HepG2 (cell line): ENCODE measurements at regions not wholly inside any gene's neighbourhood (a gene's known extent, or its start where the extent isn't known, plus 50 kb on each side); places are given as distances from the start of the nearest gene placed in this dataset.

Experiments
- ATAD3A ChIP-seq: sonication (generic); formaldehyde crosslinking; IDR thresholded peaks from 2 replicates; pipeline ENCODE4 v1.4.0; 2020; ENCODE audit warnings: missing genetic modification reagents
- BCL6 ChIP-seq: IDR thresholded peaks from 2 replicates; pipeline ENCODE4 v1.6.1; 2016; ENCODE audit warnings: missing genetic modification reagents, missing compliant biosample characterization
- CEBPZ ChIP-seq: IDR thresholded peaks from 2 replicates; pipeline ENCODE4 v1.6.1; 2012; ENCODE audit warnings: low read length, improper control_type of control experiment
- CHD4 ChIP-seq: fragments of 200-600 bp; sonication (generic); IDR thresholded peaks from 2 replicates; pipeline ENCODE4 v1.7.0; 2017; ENCODE audit warnings: mild to moderate bottlenecking, low read length, borderline replicate concordance
- FOXJ3 ChIP-seq: sonication (generic); formaldehyde crosslinking; IDR thresholded peaks from 2 replicates; pipeline ENCODE4 v1.4.0; 2020; ENCODE audit warnings: missing genetic modification reagents, mild to moderate bottlenecking, borderline replicate concordance
- GATA4 ChIP-seq: sonication (generic); IDR thresholded peaks from 2 replicates; pipeline ENCODE4 v1.6.1; 2016; ENCODE audit warnings: antibody characterized with exemption, low read depth, borderline replicate concordance
- HDAC1 ChIP-seq: sonication (generic); formaldehyde crosslinking; IDR thresholded peaks from 2 replicates; pipeline ENCODE4 v1.5.1; 2020; ENCODE audit warnings: mild to moderate bottlenecking, missing genetic modification reagents
- HMGA1 ChIP-seq: sonication (generic); formaldehyde crosslinking; conservative IDR thresholded peaks from 2 replicates; pipeline ENCODE4 v1.4.0; 2020; ENCODE audit warnings: missing genetic modification reagents
- KDM4B ChIP-seq: sonication (generic); formaldehyde crosslinking; IDR thresholded peaks from 2 replicates; pipeline ENCODE4 v1.4.0; 2020; ENCODE audit warnings: missing genetic modification reagents
- PATZ1 ChIP-seq: sonication (generic); formaldehyde crosslinking; IDR thresholded peaks from 2 replicates; pipeline ENCODE4 v1.4.0; 2020; ENCODE audit warnings: missing genetic modification reagents
- PCBP2 ChIP-seq: fragments of 200-400 bp; formaldehyde crosslinking; optimal IDR thresholded peaks from 2 replicates; pipeline ENCODE3; 2018; ENCODE audit warnings: low read length, low read depth; ENCODE audit not compliant: poor library complexity, severe bottlenecking
- POLR2AphosphoS5 ChIP-seq: IDR thresholded peaks from 2 replicates; pipeline ENCODE4 v1.6.1; 2012; ENCODE audit warnings: low read depth, low read length
- RFX5 ChIP-seq: IDR thresholded peaks from 2 replicates; pipeline ENCODE4 v1.6.1; 2011; ENCODE audit warnings: low read depth, low read length, improper control_type of control experiment
- RFXAP ChIP-seq: sonication (generic); formaldehyde crosslinking; IDR thresholded peaks from 2 replicates; pipeline ENCODE4 v1.4.0; 2020; ENCODE audit warnings: missing genetic modification reagents, borderline replicate concordance
- STAG1 ChIP-seq: sonication (generic); formaldehyde crosslinking; IDR thresholded peaks from 2 replicates; pipeline ENCODE4 v1.4.0; 2020; ENCODE audit warnings: missing genetic modification reagents
- TAF1 ChIP-seq: sonication (generic); formaldehyde crosslinking; IDR thresholded peaks from 2 replicates; pipeline ENCODE4 v1.4.0; 2020; ENCODE audit warnings: missing genetic modification reagents
- ZNF510 ChIP-seq: sonication (generic); formaldehyde crosslinking; IDR thresholded peaks from 2 replicates; pipeline ENCODE4 v1.4.0; 2020; ENCODE audit warnings: low read depth, mild to moderate bottlenecking, missing genetic modification reagents
- ZNF562 ChIP-seq: sonication (generic); formaldehyde crosslinking; IDR thresholded peaks from 2 replicates; pipeline ENCODE4 v1.8.0; 2022; ENCODE audit warnings: missing genetic modification reagents, borderline replicate concordance
- ZNF563 ChIP-seq: sonication (generic); formaldehyde crosslinking; IDR thresholded peaks from 2 replicates; pipeline ENCODE4 v1.8.0; 2022; ENCODE audit warnings: mild to moderate bottlenecking, moderate library complexity, missing genetic modification reagents
- ZNF709 ChIP-seq: sonication (generic); formaldehyde crosslinking; IDR thresholded peaks from 2 replicates; pipeline ENCODE4 v1.5.0; 2020; ENCODE audit warnings: mild to moderate bottlenecking, missing genetic modification reagents
- ZNF747 ChIP-seq: sonication (generic); formaldehyde crosslinking; IDR thresholded peaks from 2 replicates; pipeline ENCODE4 v1.8.1; 2023; ENCODE audit warnings: missing genetic modification reagents, mild to moderate bottlenecking, borderline replicate concordance
- ZNF816 ChIP-seq: sonication (generic); formaldehyde crosslinking; IDR thresholded peaks from 2 replicates; pipeline ENCODE4 v1.8.0; 2022; ENCODE audit warnings: missing genetic modification reagents, mild to moderate bottlenecking, borderline replicate concordance
- TF ChIP-seq, protein P1 (sequence below): sonication (generic); formaldehyde crosslinking; IDR thresholded peaks from 2 replicates; pipeline ENCODE4 v1.8.1; 2023; ENCODE audit warnings: mild to moderate bottlenecking, missing genetic modification reagents
- TF ChIP-seq, protein P2 (sequence below): sonication (generic); formaldehyde crosslinking; IDR thresholded peaks from 2 replicates; pipeline ENCODE4 v1.4.0; 2020; ENCODE audit warnings: mild to moderate bottlenecking, missing genetic modification reagents

GRCh38 chr2:8534729-8535468 is 147.0 kb upstream of the ID2 start (continued):
- TF ChIP-seq, protein P1, sequence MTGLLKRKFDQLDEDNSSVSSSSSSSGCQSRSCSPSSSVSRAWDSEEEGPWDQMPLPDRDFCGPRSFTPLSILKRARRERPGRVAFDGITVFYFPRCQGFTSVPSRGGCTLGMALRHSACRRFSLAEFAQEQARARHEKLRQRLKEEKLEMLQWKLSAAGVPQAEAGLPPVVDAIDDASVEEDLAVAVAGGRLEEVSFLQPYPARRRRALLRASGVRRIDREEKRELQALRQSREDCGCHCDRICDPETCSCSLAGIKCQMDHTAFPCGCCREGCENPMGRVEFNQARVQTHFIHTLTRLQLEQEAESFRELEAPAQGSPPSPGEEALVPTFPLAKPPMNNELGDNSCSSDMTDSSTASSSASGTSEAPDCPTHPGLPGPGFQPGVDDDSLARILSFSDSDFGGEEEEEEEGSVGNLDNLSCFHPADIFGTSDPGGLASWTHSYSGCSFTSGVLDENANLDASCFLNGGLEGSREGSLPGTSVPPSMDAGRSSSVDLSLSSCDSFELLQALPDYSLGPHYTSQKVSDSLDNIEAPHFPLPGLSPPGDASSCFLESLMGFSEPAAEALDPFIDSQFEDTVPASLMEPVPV (CRISPR knock-in tag) = no peak; the same call in 1 of the 2 replicates
- TF ChIP-seq, protein P2, sequence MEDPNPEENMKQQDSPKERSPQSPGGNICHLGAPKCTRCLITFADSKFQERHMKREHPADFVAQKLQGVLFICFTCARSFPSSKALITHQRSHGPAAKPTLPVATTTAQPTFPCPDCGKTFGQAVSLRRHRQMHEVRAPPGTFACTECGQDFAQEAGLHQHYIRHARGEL (CRISPR knock-in tag) = no peak
- TF ChIP-seq ZNF709 (CRISPR knock-in tag) = 0 out of 2 replicates have a peak, but pooled peaks have one; percentile 52
- TF ChIP-seq KDM4B = 0 out of 2 replicates have a peak, but pooled peaks have one; percentile 83
- no peak for TF ChIP-seq RFX5
- TF ChIP-seq RFXAP (CRISPR knock-in tag) = 0 out of 2 replicates have a peak, but pooled peaks have one; percentile 18
- no peak for TF ChIP-seq FOXJ3 (CRISPR knock-in tag)
- peak; percentile 54 for TF ChIP-seq BCL6 (CRISPR knock-in tag)
- TF ChIP-seq ZNF562 (CRISPR knock-in tag) = no peak
- no peak for TF ChIP-seq ZNF816
- TF ChIP-seq PATZ1 (CRISPR knock-in tag) = peak; percentile 87
- TF ChIP-seq STAG1 (CRISPR knock-in tag) = 0 out of 2 replicates have a peak, but pooled peaks have one; percentile 16
- no peak for TF ChIP-seq ZNF563
- no peak for TF ChIP-seq ZNF747
- TF ChIP-seq HMGA1 (CRISPR knock-in tag) = no peak
- no peak for TF ChIP-seq GATA4
- TF ChIP-seq PCBP2 = no peak
- no peak for TF ChIP-seq ZNF510 (CRISPR knock-in tag)
- TF ChIP-seq CEBPZ = no peak
- no peak for TF ChIP-seq POLR2AphosphoS5
- no peak for TF ChIP-seq TAF1 (CRISPR knock-in tag)
- TF ChIP-seq CHD4 = no peak
- TF ChIP-seq HDAC1 (CRISPR knock-in tag) = peak; percentile 35; the same call in 1 of the 2 replicates
- TF ChIP-seq ATAD3A = no peak
